Stimulated activated CD8-positive, alpha-beta memory T cell treated with anti-CD3 and anti-CD28 coated beads, Interleukin-7, amount 100 ng/mL, for 48 hours (primary cell): ENCODE measurements at regions not wholly inside any gene's neighbourhood (a gene's known extent, or its start where the extent isn't known, plus 50 kb on each side); places are given as distances from the start of the nearest gene placed in this dataset.
"Not testable (repeated sequence)": the region's sequence is repeated elsewhere in the genome, so short reads cannot be mapped to it uniquely, and the experiment has no call there.

Source experiments
- DNase-seq, 2 donors: peaks; one replicate each; pipeline ENCODE4 v3.0.0-alpha.2; 2020; ENCODE audit warnings: low read depth in 1 of 2; ENCODE audit errors: extremely low read depth in 1 of 2

DNA sequence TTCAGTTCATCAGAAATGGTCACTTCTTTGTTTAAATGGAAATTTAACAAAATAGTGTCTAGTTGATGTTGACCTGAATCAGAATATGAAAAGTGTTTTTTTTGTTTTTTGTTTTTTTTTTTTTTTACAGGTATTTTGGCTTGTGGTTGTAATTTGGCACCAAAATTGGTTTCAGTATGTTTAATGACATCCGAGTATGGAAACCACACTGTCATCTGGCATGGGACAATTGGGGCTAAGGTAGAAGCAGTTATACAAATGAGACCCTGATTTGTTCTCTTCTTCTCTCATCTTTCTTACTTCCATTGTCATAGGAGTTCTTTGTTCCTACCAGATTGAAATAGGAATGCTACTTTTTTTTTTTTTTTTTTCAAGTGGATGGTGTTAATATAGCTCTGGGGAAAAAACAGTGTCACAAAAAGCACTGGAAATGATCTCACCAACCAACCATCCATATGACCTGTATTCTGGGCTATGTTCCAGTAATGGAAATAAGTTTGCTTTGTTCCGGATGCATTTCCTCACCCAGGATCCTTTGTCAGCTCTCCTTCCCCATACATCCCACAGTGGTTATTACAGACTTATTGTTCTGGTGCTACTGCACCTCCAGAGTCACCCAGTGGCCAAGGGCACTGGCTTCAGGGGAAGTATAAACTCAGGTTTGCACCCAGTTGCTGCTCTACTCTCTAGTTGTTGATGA, 95.8 kb downstream of the ATXN3L start:
- DNase-seq = no peak

DNA sequence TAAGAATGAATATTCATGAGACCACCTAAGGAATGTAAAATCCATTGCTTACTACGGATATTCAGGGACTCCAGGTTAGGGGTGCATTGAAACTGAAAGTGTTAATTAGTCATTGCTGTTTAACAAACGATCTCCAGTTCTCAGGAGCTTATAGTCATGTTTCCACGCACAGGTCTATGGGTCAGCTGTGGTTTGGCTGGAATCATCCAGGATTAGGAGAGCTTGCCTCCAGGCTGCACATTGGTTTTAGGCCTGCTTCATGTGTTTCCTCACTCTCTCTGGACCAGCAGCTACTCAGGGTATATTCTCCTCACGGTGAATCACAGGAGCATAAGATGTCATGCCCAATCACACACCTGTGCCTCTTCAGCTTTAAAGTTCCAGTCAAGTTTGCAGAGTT, 98.9 kb downstream of the ATXN3L start:
- no peak for DNase-seq

DNA sequence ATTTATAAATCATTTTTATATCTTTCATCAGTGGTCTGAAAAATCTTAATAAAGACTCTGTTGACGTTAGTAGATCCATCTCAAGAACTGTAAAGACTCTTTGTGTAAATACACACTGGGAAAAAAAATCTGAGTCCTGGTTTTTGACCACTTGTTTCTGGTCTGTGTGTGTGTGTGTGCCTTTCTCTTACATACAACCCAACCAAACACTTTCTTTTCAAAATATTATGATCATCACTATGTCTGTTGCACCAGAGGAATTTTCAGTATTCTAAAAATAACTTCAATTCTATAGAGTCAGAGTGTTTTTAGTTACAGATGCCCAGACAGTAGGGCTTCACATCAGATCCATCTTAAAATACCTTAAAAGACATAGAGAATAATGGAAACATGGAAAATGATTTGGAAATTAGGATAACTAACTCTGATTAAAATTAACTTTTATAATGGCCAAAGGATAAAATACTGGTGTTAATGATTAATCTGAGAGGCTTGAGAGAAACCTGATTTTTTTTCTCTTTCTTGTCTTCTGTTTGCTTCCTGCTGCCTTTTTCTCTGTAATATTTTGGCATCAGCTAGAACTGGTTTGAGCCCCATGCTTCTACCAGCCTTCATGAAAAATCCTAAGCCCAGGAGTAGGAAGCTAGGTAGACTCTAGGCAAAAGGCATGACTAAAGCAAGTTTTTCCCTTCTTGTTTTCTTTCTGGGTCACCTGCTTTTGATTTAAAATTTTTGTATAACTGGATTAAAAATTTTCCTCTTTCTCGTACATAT, 99.7 kb downstream of the ATXN3L start:
- no peak for DNase-seq

DNA sequence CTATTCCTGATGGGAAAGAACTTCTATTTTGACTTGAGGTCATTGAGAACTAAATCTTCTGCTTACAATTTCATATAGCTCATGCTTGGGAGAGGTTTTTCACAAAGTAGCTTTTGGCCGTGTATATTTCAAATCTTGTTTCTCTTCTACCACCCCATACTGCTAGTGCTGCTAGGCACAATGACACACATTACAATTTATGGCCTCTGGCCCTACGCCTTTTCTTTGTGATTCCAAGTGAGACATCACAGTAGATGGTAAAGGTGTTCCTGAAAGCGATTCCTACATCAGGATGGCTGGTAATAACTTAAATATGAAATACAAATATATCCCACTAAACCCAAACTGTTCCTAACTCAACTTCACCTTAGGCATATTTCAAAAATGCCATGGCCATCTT, 101.1 kb downstream of the ATXN3L start:
- DNase-seq = no peak

DNA sequence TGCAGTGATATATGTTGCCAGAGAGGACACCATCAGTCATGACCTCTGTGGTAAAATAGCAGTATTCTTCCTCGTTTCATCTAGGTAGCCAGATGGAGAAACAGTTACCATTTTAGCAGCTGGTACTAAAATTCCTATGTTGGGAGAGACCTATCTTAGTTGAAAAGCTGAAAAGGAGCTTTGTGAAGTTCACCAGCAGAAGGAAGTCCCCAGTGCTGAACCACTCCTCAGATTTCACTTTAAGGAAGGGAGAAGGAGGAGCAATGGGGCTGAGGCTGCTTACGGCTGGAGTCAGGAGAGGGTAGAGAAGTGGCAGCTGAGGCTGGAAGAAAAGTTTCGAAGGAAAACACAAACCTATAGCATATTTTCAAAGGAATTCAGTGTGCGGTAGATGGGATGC, 103.7 kb downstream of the ATXN3L start:
- DNase-seq = no peak

DNA sequence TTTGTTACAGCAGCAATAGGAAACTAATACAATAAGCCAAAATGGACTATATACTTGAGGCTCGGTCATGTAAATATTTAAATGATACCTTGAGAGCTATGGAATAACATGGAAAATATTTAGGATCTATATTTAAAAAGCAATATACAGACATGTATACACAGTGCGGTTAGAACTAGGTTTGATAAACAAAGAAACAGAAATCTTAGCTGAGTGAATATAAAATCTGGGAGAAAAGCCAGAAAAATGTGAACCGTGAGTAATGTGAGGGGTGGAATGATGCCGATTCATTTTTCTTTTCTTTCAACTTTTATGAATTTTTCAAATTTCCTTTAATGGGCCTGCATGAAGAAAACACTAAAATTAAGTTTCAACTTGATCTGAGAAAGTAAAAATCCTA, 104.1 kb downstream of the ATXN3L start:
- no peak for DNase-seq

DNA sequence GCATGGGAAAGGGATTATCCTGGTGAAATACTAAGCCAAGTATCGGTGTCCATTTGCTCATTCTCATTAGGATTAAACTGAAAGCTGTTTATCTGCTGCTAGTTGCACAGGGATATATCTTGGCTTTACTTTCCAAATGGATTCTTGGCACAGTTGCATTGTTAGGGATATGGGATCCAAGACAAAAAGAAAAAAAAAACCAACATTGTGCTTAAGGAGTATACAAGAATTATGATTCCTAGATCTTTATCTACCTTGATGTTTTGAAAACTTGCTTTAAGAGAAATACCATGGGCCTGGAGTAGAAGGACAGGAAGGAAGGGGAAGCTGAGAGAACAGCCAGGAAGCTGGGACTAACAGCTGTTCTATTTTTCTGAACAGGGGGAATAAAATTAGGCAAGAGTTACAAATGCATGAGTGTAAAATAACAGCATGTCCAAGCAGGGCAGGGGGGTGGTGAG, 107.6 kb downstream of the ATXN3L start:
- no peak for DNase-seq

DNA sequence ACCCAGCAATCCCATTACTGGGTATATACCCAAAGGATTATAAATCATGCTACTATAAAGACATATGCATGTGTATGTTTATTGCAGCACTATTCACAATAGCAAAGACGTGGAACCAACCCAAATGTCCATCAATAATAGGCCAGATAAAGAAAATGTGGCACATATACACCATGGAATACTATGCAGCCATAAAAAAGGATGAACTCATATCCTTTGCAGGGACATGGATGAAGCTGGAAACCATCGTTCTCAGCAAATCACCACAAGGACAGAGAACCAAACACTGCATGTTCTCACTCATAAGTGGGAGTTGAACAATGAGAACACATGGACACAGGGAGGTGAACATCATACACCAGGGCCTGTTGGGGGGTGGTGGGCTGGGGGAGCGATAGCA, 109.7 kb downstream of the ATXN3L start:
- not testable (repeated sequence) for DNase-seq

DNA sequence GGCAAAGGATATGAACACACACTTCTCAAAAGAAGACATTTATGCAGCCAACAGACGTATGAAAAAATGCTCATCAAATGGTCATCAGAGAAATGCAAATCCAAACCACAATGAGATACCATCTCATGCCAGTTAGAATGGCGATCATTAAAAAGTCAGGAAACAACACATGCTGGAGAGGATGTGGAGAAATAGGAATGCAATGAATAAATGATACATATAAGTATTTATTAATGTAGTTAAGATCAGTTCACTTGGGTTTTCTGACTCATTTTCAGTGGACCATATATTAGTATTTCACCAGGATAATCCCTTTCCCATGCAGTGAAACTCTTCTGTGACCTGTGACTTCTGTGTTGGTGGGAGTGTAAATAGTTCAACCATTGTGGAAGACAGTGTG, 110.1 kb downstream of the ATXN3L start:
- not testable (repeated sequence) for DNase-seq

DNA sequence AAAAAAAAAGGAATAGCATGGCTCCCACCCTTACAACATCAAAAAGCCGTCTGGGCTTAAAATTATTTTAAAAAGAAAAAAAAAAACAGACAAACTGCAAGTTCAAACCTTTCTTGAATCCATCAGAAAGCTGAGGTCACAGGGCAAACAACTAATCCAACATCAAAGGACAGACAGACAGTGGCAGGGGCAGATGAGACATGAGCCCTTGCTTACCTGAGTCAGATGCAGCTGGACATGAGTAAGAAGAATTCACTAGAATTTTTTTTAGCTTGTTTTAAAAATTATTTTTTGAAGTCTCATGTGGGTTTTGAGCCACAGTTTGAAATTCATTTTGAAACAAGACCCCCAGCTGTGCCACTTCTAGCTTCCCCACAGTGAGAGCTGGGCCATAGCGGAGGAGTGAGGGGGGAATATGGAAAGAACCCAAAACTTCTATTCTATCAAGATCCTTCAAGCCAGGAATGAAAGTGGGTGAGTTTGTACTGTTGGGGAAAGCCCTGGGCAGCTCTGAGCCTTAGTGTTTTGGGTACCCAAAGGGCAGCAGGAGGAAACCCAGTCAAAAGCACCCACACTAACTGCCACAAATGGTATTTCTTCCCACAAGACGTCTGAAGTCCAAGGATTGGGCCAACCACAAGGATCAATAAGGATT, 111.4 kb downstream of the ATXN3L start:
- no peak for DNase-seq

DNA sequence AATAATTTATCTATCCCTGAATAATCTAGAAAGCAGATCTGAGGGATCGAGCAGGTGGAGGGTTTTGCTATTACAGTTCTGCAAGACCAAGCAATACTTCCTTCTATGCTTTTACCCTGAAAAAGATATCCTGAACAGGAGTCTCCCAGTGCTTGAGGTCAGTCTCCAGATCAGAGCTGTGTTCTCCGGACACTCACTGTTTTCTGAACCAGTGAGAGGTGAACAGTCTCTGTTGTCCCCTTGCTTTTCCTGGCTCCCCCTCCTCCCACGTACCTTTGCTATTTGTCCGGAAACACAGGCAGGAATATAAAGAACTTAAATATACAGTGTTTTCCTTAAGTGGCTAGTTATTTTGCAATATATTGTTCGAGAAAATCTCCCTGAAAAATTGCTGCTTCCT, 116.6 kb downstream of the ATXN3L start:
- DNase-seq = no peak

DNA sequence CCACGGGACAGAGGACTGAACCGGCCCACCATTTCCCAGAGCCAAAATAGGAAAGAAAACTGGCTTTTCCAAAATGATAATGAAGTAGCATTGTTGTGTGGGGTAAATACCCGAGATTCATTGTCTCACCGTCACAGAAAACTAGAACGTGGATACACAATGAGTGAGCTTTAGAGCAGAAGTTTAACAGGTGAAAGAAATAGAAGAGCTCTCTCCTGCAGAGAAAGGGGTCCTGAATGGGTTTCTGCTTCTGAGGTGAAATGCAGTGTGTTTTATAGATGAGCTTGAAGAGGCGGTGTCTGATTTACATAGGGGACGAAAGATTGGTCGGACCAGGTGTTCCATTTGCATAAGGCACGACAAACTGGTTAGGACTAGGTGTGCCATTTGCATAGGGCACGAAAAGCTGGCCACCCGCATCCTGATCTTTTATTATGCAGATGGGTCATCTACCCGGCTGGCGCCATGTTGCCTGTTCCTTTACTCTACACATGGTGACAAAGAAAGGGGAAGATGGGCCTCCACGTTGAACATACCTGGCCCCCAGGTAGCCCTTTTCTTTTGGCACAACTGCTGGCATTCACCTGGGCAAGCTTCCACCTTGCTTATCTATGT, 118.1 kb downstream of the ATXN3L start:
- no peak for DNase-seq

DNA sequence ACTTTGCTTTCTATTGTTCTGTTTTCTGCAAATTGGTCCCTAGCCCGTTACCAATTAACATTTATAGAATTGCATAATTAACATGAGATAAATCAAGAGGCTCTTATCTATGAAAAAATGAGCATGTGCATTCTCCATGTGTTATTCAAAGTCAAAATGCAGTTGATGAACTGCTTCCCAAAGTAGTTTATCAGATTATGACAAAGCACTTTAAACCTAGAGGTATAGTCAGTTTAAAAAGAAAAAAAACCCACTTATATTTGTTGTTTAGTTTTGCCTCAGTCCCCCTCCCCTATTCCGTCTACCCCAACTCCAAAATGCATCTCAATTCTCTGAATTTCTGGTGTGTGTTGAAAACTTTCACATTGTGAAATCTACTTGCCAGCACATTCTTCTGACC, 119.5 kb downstream of the ATXN3L start:
- DNase-seq = no peak

DNA sequence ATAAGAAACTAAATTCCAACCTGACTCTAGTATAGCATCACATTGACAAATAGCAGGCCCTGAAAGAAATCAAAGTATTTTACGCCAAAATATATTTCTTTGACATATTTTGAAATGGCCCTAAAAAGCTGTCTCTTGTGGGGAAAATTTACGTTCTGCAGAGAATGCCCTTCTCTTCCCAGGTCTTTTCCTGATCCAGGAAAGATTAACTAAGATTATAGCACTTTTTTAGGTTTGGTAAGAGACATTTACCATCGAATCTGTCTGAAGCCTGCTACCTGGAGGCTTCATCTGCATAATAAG, 121.1 kb downstream of the ATXN3L start:
- no peak for DNase-seq

DNA sequence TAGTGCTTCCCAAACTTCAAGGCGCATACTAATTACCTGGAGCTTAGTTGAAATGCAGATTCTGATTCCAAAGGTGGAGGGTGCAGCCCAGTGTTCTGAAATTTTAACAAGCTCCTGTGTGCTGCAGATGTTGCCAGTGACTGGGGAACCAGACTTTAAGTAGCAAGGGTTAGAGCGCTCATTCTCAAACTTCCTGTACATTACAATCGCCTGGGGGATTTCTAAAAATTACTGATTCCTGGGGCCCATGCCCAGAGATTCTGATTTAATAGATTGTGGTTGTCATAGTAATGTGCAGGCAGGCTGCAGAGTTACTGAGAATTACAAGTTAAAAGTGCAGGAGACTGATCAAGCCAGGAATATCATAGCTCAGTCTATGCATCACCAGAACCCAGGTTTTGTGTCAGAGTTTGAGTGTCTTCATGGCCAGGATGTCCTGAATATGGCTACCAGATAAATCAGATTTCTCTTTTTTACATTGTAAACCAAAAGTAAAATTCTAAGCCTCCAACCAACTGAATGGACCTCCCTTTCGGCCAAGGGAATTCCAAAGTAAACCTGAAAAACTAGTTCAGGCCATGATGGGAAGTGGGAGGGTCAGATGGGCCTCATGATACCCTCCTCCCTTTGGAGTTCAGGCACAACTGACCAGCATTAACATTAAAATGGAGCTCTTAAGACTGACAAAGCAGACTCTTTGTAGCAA, 121.6 kb downstream of the ATXN3L start:
- no peak for DNase-seq

DNA sequence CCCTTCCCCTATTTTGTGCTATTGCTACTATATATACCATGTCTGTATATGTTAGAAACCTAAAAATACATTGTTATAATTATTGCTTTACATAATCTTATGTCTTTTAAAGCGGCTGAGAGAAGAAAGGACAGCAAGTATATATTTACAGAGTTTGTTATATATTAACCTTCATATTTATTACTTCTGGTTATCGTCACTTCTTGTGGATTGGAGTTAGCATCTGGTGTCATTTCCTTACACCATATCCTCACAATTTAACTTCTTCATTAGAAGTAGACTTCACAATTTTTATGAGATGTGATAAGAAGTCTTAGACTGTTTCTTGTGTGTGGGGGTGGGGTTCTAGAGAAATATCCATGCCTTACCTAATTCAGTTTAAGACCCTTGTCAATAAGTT, 123.1 kb downstream of the ATXN3L start:
- no peak for DNase-seq

DNA sequence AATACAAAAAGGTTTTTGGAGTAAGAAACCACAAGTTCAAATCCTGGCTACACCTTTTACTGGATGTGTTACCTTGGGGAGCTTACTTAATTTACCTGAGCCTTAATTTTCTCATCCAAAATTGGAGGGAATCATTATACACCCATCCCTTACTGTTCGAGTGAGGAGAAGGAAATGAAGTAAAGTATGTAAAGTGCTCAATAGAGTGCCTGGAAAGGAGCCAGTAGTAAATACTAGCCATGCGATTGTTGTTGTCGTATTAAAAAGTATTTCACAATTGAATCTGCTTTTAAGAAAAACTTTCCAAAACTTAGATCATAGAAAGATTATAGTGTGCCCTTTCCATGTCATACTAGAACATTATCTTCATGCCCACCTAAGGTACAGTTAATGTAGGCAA, 124.5 kb downstream of the ATXN3L start:
- no peak for DNase-seq

DNA sequence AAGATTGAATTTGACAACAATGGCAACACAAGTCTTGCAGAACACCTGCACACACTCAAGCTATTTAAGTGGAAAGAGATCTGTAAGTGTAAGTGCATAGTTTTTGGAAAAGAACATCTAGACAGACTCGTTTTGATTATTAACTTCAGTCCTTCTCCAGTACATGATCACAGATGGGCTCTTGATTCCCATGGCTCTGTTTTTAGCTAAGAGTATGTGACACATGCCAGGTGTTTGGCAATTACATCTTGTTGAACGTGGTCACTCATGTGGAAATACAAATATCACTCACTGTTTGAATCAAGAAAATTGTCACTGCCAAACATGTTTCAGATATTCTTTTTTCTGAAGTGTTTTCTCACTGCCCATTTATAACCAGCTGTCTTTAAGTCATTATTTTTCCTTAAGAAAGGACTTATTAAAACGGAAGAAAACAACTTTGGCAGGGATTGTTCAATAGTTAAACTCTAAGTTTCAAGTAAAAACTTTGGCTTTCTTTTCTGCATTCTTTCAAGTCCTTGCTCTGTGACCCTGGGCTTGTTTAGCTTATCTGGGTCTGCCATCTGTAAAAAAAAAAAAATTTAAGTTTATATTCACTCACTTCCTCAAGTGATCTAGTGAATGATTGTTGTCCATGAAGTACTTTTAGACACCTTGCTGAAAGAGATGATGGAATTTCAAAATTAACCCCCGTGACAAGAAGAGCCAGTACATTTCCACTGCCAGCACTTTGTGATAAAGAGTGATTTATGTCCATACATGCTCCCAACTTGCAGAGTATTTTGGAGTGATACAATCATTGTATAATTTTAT, 125.4 kb downstream of the ATXN3L start:
- no peak for DNase-seq

DNA sequence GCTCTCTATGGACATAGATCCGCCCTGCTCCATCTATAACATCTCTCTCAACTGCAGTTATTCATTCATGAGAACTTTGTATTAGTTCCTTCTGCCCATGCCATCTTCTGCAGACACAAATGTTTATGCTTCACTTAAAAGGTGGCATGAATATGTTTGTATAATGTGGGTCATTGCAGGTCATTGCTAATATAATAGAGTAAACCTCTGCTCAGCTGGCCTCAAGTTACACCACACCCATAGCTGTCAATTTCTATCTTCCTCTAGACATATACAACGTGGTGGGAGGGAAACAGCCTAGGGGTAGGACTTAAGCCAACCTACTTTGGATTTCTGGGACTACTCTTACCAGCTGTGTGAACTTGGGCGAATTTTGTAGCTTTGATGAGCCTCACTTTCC, 129.8 kb downstream of the ATXN3L start:
- no peak for DNase-seq

DNA sequence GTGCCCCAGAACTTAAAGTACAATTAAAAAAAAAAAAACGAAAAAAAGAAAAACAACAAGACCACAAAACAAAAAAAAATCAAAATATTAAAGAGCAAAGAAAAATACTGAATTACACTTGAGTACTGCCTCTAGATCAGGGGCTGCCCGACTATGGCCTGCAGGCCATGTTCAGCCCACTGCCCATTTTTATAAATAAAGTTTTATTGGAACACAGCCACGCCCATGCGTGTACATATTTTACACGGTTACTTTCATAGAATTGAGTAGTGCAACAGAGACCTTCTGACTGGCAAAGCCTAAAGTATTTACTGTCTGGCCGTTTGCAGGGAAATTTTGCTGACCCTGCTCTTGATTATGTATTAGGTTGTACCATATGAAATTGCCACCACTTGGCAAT, 130.5 kb downstream of the ATXN3L start:
- DNase-seq = no peak
